Left ventricle myocardium inferior (tissue), 1 donor: ENCODE measurements at regions not wholly inside any gene's neighbourhood (a gene's known extent, or its start where the extent isn't known, plus 50 kb on each side); places are given as distances from the start of the nearest gene placed in this dataset.

Source experiments
- DNase-seq: peaks from one replicate; pipeline ENCODE4 v3.0.0-alpha.2; 2020
- H3K27ac ChIP-seq: fragments of 200-600 bp; replicated peaks from 2 replicates; pipeline ENCODE4 v1.8.0; 2021
- H3K27me3 ChIP-seq: fragments of 200-600 bp; 2 replicates; pipeline ENCODE4 v1.8.0; 2021; ENCODE audit warnings: low read depth
- H3K36me3 ChIP-seq: fragments of 200-600 bp; 2 replicates; pipeline ENCODE4 v1.8.0; 2021
- H3K4me1 ChIP-seq: fragments of 200-600 bp; 2 replicates; pipeline ENCODE4 v1.8.0; 2021
- H3K4me3 ChIP-seq: fragments of 200-600 bp; 2 replicates; pipeline ENCODE4 v1.8.0; 2021; ENCODE audit warnings: mild to moderate bottlenecking, moderate library complexity
- H3K9me3 ChIP-seq: fragments of 200-600 bp; replicated peaks from 2 replicates; pipeline ENCODE4 v1.8.0; 2021
- intact Hi-C: fragments of 100-400 bp; cut with micrococcal nuclease; formaldehyde crosslinking; loops from one replicate; pipeline ENCODE4 v1.11.0; 2022
- TF ChIP-seq, protein P1 (sequence below): fragments of 200-600 bp; IDR thresholded peaks from 2 replicates; pipeline ENCODE4 v1.8.0; 2021; ENCODE audit warnings: antibody characterized with exemption, mild to moderate bottlenecking, borderline replicate concordance
- donor health status: DM: no; HTN: yes; CAD: no; lungs with severe emphysema.

DNA sequence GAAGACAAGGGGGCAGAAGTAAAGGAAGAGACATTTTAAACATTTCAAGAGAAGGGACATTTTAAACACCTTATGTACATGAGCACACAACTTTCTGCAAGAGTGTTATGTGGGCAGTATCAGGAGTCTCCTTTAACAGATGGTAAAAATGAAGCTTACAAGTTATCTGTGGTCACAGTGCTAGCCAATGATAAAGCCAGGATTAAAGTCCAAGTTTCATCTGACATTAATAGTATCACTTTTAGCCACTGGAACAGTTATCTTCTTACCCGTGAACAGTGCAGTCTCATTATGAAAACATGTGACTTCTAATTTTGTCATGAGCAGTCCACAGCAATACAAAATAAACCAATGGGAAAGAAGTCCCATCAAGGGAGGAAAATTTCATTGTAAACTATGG, 627.9 kb upstream of the AGA start:
- TF ChIP-seq, protein P1, sequence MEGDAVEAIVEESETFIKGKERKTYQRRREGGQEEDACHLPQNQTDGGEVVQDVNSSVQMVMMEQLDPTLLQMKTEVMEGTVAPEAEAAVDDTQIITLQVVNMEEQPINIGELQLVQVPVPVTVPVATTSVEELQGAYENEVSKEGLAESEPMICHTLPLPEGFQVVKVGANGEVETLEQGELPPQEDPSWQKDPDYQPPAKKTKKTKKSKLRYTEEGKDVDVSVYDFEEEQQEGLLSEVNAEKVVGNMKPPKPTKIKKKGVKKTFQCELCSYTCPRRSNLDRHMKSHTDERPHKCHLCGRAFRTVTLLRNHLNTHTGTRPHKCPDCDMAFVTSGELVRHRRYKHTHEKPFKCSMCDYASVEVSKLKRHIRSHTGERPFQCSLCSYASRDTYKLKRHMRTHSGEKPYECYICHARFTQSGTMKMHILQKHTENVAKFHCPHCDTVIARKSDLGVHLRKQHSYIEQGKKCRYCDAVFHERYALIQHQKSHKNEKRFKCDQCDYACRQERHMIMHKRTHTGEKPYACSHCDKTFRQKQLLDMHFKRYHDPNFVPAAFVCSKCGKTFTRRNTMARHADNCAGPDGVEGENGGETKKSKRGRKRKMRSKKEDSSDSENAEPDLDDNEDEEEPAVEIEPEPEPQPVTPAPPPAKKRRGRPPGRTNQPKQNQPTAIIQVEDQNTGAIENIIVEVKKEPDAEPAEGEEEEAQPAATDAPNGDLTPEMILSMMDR: no peak
- H3K27ac ChIP-seq: no peak overlapping the region
- H3K27me3 ChIP-seq: no peaks in the 10 kb centered on the region
- no peaks in the 10 kb centered on the region for H3K9me3 ChIP-seq
- intact Hi-C loops: no loop called here
- no peak for DNase-seq
- H3K4me1 ChIP-seq: no peaks in the 10 kb centered on the region
- H3K36me3 ChIP-seq: no peaks in the 10 kb centered on the region
- H3K4me3 ChIP-seq: no peak overlapping the region

DNA sequence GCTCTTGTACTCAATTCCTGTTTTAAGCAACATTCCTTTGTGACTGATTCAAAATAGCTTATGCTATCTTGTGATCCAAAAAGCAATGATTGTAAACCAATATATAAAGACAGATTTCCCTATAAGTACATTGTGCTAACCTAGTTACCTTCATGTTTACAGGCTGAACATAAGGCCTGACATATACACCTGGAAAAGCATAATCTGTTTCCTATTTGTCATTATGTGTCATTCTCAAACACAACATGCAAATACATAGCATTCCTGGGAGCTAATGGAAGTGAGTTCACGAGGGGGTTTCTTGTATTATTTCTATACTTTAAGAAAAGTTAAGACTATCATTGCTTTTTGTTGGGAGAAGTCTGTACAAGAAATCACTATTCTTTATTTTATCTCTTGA, 638.1 kb upstream of the AGA start:
- Histone ChIP-seq H3K36me3 (no peaks in the 10 kb centered on the region), H3K27me3 (no peaks in the 10 kb centered on the region), H3K4me3 (no peak overlapping the region), H3K9me3 (peaks cover 6% of the 10 kb centered on the region), H3K27ac (no peak overlapping the region), H3K4me1 (no peaks in the 10 kb centered on the region)
- no peak for DNase-seq
- intact Hi-C loops: no loop called here
- TF ChIP-seq, protein P1: no peak

DNA sequence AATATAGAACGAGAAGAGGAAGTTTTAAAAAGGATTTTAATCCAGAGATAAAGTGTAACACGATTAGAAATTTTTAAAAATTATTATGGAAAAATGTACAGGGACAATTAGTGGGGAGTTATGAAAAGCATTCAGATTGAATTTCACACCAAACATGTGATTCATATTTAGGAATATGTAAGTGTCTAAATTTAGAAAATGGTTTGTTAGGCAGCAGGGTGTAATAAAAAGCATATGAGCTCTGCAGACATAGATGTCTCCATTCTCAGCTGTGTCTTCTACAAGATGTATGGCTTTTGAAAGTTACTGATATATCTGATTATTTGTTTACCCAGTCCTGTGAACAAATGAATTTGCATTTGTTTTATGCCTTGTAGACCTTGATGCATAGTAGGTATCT, 638.9 kb upstream of the AGA start:
- H3K27ac ChIP-seq: no peak overlapping the region
- H3K4me3 ChIP-seq: no peak overlapping the region
- no peak for DNase-seq
- H3K27me3 ChIP-seq: no peaks in the 10 kb centered on the region
- TF ChIP-seq, protein P1: no peak
- peaks cover 6% of the 10 kb centered on the region for H3K9me3 ChIP-seq
- H3K36me3 ChIP-seq: no peaks in the 10 kb centered on the region
- intact Hi-C loops: no loop called here
- H3K4me1 ChIP-seq: no peaks in the 10 kb centered on the region

DNA sequence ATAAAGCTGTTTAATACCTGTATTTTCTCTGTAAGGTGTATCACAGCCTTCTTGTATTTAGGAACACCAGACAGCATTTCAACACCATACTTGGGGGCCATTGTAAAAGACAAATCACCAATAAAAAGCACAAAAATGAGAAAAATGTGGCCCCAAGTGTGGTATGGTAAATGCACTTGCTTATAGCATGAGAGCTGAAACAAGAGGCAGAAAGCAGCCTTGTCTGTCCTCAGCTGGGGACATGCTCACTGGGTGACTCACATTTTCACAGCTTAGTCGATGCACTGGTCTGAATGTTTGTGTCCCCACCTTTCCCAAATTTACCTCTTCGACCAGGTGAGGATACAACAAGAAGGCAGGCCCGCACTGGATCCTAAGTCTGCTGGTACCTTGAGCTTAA, 639.7 kb upstream of the AGA start:
- Histone ChIP-seq H3K9me3 (peaks cover 6% of the 10 kb centered on the region), H3K4me3 (no peak overlapping the region), H3K27ac (no peak overlapping the region), H3K27me3 (no peaks in the 10 kb centered on the region), H3K4me1 (no peaks in the 10 kb centered on the region), H3K36me3 (no peaks in the 10 kb centered on the region)
- TF ChIP-seq, protein P1: no peak
- DNase-seq: no peak
- intact Hi-C loops: no loop called here

DNA sequence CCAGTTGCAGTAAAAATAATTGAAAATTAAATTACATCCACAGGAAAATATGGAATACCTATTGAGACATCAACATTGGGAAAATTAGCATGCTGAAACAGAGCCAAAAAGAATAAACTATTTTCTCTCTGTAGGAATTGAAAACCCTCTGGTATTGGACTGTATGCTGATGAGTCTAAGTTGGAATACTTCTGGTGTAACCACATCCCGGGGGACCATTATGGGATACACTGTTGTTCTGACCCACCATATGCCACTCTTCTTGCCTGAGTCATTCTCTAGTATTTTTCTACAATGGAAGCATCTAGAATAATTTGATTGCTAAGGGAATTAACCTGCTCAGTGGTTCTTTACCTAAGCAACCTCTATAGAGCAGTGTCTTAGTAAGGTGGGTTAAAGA, 640.7 kb upstream of the AGA start:
- TF ChIP-seq, protein P1: no peak
- no peak overlapping the region for H3K4me3 ChIP-seq
- no peak for DNase-seq
- H3K27me3 ChIP-seq: no peaks in the 10 kb centered on the region
- no peaks in the 10 kb centered on the region for H3K36me3 ChIP-seq
- H3K27ac ChIP-seq: no peak overlapping the region
- H3K4me1 ChIP-seq: no peaks in the 10 kb centered on the region
- intact Hi-C loops: no loop called here
- peaks cover 6% of the 10 kb centered on the region for H3K9me3 ChIP-seq

DNA sequence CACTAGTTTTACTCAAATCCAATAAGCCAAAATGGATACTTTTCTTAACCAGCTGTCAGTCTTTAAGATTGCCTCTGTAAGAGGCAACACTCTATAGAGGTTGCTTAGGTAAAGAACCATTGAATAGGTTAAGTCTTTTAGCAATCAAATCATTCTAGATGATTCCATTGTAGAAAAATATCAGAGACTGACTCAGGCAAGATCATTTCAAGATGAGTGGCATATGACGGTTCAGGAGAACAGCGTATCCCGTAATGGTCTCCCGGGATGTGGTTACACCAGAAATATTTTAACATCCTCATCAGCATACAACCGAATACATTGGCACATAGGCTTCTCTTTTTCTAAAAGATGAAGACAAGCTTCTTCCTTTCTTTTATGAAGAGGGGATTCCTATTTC, 641.7 kb upstream of the AGA start:
- H3K9me3 ChIP-seq: peaks cover 6% of the 10 kb centered on the region
- no peaks in the 10 kb centered on the region for H3K36me3 ChIP-seq
- H3K4me3 ChIP-seq: no peak overlapping the region
- TF ChIP-seq, protein P1: no peak
- intact Hi-C loops: no loop called here
- H3K27me3 ChIP-seq: no peaks in the 10 kb centered on the region
- H3K4me1 ChIP-seq: no peaks in the 10 kb centered on the region
- DNase-seq: no peak
- H3K27ac ChIP-seq: no peak overlapping the region
